Hematopoietic multipotent progenitor cell treated with erythropoietin and hydrocortisone succinate and interleukin-3 and kit ligand, for 8 days (in vitro differentiated cells): ENCODE measurements at regions not wholly inside any gene's neighbourhood (a gene's known extent, or its start where the extent isn't known, plus 50 kb on each side); places are given as distances from the start of the nearest gene placed in this dataset.

ENCODE experiments used
- DNase-seq: peaks from one replicate; pipeline ENCODE4 v3.0.0-alpha.2; 2015

- no peak for DNase-seq
Measured at GRCh38 chr3:70840106-70840870, 527.9 kb upstream of the MDFIC2 start.

- no peak for DNase-seq
Measured at GRCh38 chr3:70833239-70833960, 521.0 kb upstream of the MDFIC2 start.

GRCh38 chr3:70832834-70833205 lies 520.4 kb upstream of the MDFIC2 start:
- DNase-seq = no peak

- no peak for DNase-seq
Measured at GRCh38 chr3:70832089-70832833, 519.8 kb upstream of the MDFIC2 start.

GRCh38 chr3:70829092-70829491 lies 516.7 kb upstream of the MDFIC2 start:
- no peak for DNase-seq

GRCh38 chr3:70824773-70825172 lies 512.3 kb upstream of the MDFIC2 start:
- no peak for DNase-seq

GRCh38 chr3:70824078-70824477 lies 511.6 kb upstream of the MDFIC2 start:
- DNase-seq = no peak

- no peak for DNase-seq
Measured at GRCh38 chr3:70823622-70824021, 511.2 kb upstream of the MDFIC2 start.

- no peak for DNase-seq
Measured at GRCh38 chr3:70822669-70823068, 510.2 kb upstream of the MDFIC2 start.

GRCh38 chr3:70821602-70822001 lies 509.2 kb upstream of the MDFIC2 start:
- DNase-seq = no peak

- DNase-seq = no peak
Measured at GRCh38 chr3:70820397-70820796, 508.0 kb upstream of the MDFIC2 start.

GRCh38 chr3:70818145-70818544 lies 505.7 kb upstream of the MDFIC2 start:
- no peak for DNase-seq

GRCh38 chr3:70816346-70816745 lies 503.9 kb upstream of the MDFIC2 start:
- DNase-seq = no peak

GRCh38 chr3:70815817-70816216 lies 503.4 kb upstream of the MDFIC2 start:
- no peak for DNase-seq

- no peak for DNase-seq
Measured at GRCh38 chr3:70813311-70813710, 500.9 kb upstream of the MDFIC2 start.

- no peak for DNase-seq
Measured at GRCh38 chr3:70811880-70812279, 499.4 kb upstream of the MDFIC2 start.

GRCh38 chr3:70808881-70809280 lies 496.4 kb upstream of the MDFIC2 start:
- no peak for DNase-seq

- DNase-seq = no peak
Measured at GRCh38 chr3:70806556-70806955, 494.1 kb upstream of the MDFIC2 start.

GRCh38 chr3:70806021-70806420 lies 493.6 kb upstream of the MDFIC2 start:
- DNase-seq = no peak

- no peak for DNase-seq
Measured at GRCh38 chr3:70805061-70805889, 492.8 kb upstream of the MDFIC2 start.

- no peak for DNase-seq
Measured at GRCh38 chr3:70803891-70804290, 491.5 kb upstream of the MDFIC2 start.

GRCh38 chr3:70803319-70803718 lies 490.9 kb upstream of the MDFIC2 start:
- no peak for DNase-seq

- no peak for DNase-seq
Measured at GRCh38 chr3:70800951-70801350, 488.5 kb upstream of the MDFIC2 start.
